ENCODE measurements at regions not wholly inside any gene's neighbourhood (a gene's known extent, or its start where the extent isn't known, plus 50 kb on each side); places are given as distances from the start of the nearest gene placed in this dataset.

DNA sequence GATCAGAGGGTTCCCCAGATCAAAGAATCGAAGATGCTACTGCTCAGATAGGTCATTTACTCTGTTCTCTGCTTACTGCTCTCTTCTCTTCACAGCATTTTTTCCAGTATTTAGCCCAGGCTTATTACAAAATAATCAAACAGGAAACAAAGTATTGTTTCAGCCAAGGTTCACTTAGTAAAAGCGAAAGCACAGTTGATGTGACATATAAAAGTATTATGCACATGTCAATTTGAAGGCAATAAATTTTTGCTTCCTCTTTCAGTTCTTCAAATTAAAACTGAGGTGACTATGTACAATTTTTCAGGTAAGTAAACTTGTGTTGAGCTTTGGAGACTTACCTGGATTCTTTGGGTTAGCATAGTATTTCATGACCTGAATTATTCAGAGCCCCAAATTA is 262.8 kb upstream of the CHST9 start:
- TF ChIP-seq CTCF (IDR thresholded peaks at IDR 0.05) = no peak
- TF ChIP-seq POLR2A (IDR thresholded peaks at IDR 0.05) = no peak
- TF ChIP-seq POLR2AphosphoS5 (IDR thresholded peaks at IDR 0.05) = no peak
